Epidermal melanocyte (primary cell): ENCODE measurements at regions not wholly inside any gene's neighbourhood (a gene's known extent, or its start where the extent isn't known, plus 50 kb on each side); places are given as distances from the start of the nearest gene placed in this dataset.

Experiments used
- DNase-seq: peaks from one replicate; pipeline ENCODE4 v3.0.0; 2011; ENCODE audit warnings: low spot score; ENCODE audit not compliant: insufficient read length

DNA sequence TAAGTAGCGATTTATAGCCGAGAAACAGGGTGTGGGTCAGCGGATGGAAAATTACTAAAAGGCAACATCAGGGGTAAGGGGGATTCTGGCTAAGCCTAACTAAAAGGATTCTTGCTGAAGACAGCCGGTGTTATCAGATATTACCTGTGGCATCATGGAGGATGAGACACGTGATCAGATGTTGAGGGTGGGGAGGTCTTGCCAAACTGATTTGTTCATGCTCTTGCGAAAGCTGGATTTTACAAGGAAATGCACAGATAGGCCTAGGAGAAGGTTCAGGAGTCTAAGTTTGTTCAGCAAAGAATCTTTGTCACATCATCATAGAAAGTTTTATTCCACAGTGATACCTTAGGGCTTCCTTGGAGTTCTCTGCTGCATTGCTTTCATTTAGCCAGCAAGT lies 396.8 kb upstream of the TBL1XR1 start:
- no peak for DNase-seq

DNA sequence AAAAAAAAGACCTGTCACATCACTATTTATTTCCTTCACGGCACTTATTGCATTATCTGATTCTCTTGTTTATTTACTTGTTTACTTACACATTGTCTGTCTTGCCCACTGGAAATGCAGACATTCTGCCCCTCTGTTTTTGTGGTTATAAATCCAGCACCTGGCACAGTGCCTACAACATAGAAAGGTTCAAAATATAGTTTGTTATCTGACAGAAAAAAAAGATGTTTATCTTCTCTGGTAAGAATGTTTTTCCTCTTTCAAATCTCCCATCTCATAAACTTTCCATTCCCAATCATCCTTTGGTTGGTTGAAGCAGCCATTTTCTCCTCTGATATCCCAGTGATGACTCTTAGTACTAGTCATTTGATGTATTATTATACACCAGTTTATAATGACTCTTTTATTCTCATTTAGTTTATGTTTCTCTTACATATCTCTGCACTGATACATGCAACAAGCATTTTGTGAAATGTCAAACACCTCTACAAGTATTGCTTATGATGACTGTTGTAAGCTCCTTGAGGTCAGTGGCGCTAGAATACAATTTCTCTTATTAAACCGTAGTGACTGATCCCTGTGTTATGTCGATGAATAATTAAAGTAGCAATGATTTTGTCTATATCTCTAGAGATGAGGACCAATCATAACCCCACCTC lies 398.4 kb upstream of the TBL1XR1 start:
- no peak for DNase-seq

DNA sequence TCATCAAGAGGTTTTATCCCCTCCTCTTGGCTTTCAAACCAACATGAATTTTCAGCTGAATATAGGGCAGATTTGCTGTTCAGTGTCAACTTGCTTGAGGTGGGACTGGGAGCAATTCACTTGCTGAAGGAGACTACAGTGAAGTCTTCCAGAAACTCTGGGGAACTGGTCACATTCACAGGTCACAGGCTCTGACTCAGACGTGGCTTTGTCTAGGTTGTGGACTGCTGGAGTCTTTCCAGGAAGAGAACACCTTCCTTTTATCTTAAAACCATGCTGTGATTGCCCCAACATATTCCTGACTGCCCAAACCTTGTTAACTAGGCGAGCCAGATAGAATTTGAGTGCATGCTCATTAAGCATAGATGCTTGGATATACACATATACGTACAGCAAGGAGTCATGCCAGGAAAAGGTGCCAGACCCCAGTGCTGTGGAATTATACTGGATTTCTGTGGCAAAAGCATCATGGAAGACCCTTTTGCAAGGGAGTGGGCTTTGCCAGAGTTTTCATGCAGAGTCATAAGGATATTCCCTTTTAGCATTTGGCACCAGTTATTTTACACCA lies 399.1 kb upstream of the TBL1XR1 start:
- no peak for DNase-seq

DNA sequence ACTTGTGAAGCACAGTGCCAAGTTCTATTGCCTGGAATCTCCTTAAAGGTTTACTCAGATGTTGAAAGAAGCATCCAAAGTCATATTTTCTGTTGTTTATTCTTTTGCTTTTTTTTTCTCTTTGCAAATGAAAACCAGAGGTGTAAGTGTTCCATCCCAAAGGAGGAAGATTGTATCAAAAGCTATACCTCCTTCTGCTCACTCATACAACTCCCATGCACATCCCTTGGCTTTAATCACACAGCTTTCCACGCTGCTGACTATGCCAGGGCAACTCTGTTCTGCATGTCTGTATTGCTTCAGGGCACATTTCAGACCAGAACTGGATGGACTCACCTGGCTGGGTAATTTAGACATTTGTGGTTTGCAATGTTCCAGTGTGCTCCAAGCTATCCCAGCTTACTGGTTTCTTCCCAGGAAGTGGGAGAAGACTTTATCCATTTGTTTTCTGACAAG lies 399.6 kb upstream of the TBL1XR1 start:
- DNase-seq, result no peak

DNA sequence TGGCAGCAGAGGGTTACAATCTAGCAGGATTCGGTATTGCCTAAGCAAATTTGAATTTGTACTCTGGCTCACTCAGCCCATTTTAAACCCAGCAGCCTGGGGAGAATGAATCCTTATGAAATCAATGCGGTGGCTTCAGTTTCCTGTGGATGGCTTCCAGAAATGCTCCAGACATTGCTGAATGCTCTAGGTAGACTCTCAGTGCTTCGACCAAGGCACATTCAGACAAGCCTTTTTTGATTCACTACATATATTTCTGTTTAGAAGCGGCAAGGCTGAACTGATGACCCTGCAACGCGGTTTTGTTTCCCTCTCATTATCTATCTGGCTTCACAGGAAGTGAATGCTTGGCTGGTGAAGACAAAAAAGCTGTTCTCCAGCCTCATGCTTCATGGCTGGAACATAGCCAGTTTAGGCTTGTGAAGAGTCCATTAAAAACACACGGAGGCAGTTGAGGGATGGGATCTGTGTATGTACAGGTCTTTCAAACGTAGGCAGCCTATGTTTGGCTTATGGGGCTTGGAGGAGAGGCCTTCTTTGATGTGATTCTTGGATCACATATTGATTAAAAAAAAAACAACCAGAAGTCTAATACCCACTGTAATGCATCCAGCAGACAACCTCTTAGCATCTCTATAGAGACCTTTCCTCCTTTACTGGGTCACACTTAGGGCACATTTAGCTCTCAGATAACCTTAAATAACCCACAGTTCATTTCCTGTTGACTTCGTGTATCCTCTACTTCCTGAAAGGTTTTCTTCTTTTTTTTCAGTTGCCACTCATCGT lies 400.2 kb upstream of the TBL1XR1 start:
- DNase-seq, result peak; percentile 66

DNA sequence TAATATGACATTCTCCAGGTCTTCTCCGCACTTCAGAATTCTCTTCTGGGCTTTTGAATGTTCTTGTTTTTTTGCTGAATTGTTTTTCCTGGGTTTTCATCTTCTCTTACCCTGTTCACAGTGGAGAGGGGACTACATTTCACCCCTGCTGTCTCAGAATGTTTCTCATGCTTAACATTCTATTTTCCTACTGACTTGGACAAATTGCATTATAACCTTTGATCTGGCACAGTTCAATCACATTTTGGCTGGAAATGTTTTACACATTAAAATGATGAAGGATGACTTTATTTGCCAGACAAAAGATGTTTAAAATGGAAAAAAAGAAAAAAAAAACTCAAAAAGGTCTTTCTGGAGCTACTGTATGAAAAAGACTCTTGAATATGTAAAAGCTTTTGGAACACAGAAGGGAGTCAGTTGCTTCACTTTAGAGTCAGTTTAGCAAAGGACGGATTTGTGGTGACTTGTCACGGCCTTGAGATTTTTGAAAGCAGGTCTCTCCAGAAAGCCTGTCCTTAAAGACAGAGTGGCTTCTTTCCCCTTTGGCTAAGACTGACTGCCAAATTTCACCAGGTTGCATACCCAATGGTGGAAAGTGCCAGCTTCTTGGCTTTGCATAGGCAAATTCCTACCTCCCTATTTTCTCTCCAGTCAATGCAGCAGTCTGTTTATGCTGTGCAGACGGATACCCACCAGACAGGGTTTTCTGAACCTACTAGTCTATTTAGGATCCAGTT lies 401.0 kb upstream of the TBL1XR1 start:
- no peak for DNase-seq

DNA sequence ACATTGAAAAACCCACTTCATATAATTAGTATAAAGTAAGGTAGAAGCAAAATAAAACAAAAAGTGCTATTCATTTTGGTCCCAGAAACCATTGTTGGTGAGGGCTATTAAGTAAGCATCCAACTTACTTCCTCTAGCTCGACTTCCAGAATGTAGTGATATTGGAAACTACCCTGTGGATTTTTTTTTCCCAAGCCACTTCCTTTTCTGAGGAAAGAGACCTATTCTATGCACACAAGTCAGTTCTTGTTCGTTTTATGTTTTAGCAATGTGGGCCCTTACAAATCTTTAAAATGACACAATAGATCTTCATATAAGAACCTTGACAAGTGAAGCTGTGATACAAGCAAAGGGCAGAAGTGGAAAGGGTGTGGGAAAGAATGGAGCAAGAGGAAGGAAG lies 402.0 kb upstream of the TBL1XR1 start:
- no peak for DNase-seq

DNA sequence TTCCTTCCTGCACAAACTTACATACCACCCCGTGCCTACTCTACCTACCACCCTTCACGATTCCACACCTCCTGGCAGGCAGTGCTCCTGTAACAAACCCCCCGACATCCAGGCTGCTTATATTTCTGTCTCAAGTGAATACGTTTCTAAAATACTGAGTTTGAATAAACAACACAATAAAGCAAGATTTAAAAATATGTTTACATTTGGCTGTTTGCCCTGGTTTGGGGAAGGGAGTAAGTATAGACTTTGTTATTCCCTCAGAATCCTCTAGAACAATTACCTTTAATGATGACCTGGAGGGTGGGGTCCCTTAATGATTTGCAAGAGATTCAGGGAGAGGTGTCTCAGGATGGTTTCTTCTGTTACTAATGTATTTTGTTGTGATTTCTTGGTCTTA lies 402.6 kb upstream of the TBL1XR1 start:
- no peak for DNase-seq

DNA sequence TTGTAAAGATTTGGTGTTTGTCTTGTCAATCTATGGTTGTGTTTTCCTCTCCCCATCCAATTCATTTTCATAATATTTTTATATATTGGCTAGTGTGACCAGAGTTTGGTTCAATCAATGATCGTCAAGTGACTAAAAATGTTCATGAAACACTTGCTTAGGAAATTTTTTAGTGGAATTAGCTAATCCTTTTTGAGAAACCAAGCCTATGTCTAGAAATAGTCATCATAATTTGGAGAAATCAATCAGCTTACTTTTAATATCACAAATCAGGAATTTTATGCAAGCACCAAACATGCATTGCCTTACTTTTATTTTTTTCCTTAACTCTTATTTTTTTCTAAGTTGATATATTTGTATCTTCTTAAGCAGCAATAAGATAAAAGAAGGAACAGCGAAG lies 403.1 kb upstream of the TBL1XR1 start:
- DNase-seq, result no peak

DNA sequence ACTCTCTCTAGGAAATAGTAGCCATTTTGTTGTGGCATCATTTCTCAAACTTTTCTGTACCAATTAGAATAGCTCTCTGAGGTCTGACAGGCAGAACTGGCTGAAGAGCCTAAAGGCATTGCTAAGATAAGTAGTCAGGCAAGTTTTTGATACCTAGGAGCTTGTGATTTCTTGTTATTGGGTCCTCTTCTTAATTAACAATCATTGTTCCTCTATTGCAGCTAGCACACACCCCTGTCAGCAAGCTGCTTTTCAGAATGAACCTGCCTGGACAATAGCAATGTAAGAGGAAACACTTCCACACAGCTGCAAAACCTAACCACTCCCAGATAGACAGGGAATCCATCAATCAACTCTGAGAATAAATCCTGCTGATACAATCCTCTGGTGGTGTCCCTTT lies 403.9 kb upstream of the TBL1XR1 start:
- DNase-seq, result no peak

DNA sequence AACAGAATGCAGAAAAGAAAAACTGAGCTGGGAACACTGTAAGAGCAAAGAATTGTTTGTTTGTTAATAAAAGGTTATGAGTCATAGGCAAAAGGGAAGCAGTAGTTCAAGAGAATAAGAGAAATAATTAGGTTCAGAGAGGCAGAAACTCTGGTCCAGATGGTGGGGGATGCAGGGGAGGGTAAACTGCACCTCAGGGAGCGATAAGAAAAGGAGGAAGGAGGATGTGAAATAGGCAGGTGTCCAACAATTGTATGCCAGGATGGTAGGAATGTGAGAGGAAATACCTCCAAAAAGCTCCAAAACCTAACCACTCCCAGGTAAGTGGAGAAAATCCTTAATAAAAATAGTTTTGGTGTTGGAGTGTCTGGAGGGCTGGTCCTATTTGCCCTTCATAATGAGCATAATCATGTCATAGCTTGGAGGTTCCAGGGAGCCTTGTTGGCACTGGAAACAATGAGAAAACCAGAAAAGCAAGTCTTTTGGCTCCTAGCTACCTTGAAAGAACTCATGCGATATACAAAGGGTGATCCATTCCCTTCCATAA lies 405.4 kb upstream of the TBL1XR1 start:
- DNase-seq, result no peak

DNA sequence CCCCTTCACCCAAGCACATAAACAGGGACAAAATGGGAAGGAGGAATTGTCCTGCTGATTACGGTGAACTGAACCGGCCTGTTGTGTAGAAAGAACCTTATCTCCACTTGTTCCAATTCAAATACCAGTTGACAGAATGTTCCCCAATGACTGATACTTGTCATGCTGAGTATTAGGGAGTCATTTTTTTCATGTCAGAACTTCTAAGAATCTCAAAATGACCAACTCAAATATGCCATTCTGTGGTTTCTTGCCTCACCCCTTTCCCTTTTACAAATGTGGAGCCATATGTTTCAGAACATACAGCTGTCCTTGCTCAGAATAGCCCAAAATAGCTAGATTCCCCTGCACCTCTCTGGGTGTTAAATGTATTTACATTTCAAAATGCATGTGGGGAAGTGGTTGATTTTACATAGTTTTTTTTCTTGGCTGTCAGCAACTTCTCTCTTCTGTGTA lies 405.9 kb upstream of the TBL1XR1 start:
- DNase-seq, result no peak

DNA sequence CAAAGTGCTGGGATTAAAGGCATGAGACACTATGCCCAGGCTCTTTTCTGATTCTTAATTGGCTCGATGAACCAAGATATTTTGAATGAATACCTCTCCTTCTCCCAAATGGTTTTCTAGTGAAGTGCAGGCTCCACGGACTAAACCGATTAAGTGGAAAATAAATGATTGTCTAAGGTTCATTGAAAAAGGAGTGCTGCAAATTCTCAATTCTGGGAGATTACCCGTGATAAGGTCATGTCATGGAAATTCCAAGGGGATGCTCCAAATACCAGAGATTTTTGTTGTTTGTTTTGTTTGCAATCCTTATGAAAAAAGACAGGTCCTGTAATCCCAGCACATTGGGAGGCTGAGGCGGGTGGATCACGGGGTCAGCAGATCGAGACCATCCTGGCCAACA lies 406.9 kb upstream of the TBL1XR1 start:
- DNase-seq, result no peak

DNA sequence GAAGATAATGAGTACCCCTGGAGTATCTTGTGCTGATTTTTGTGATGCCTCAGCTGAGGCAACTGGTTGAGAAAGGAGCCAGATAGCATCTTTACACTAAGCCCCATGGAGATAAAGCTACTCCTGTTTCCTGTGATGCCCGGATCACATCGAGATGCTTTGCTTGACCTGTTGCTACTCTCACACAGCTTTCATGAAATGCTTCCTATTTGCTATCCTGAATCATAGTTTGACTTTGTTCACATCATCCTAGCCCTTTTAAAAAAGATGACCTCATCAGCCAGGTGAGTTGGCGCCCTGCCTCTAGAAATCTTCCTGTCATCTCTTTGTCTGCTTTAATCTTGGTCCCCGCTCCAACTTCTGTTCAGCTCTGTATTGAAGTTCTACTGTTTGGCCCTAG lies 409.6 kb upstream of the TBL1XR1 start:
- DNase-seq, result no peak

DNA sequence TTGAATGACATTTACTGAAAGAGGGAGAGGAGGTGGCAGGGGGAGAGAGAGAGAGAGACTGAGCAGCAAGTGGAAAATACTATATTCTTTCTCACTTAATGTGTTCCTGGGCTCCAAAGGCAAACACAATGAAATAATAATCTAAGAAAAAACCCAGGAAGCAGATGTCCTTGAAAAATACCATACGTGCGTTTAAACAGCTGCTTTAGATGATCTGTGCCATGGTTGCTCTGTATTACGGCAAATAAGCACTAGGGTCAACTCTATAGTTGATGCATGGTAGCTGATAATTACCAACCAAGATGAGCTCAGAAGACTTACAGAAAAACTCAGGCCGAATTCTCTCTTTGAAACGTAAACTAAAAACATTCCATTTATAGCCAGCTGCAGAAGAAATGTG lies 410.3 kb upstream of the TBL1XR1 start:
- no peak for DNase-seq

DNA sequence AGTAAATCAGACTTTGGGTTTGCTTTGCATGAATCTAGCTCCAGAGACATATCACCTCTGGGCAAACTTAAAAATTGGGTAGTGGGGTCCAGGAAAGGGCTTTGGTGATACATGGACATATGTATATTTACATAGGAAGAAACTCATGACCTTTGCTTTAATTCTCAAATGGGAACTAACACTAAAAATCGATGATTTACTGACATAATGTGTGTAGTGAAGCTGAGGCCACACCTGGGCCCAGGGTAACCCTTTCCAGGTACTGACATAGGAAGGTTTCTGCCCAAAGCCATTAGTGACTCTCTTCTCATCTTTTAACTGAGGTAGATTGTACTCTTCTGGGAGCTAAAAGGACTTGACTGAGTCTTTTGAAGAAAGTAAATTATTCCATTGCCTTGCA lies 411.2 kb upstream of the TBL1XR1 start:
- no peak for DNase-seq

DNA sequence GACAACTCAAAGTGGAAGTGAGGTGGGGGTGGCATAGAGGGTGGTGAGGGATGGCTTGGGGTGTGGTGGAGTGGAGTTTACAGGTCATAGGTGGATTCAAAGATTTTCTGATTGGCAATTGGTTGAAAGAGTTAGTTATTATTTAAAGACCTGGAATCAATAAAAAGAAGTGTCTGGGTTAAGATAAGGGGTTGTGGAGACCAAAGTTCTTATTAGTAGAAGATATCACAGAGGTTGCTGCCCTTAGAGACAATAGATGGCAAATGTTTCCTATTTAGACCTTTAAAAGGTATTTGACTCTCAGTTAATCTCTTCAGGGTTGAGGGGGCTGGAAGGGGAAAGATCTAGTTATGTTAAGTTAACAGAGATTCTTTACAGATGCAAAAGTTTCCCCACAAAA lies 412.3 kb upstream of the TBL1XR1 start:
- no peak for DNase-seq

DNA sequence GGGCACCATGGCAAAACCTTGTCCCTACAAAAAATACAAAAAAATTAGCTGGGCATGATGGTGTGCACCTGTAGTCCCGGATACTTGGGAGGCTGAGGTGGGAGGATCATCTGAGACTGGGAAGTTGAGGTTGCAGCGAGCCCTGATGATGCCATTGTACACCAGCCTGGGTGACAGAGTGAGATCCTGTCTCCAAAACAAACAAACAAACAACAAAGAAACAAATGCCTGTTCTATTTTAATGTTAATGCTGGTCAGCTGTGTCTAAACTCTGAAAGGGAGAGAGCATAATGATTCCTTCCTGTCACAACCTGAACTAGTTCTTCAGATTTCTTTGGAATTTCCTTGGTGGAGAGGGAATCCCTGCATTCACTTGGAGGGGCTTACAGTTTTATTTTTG lies 413.0 kb upstream of the TBL1XR1 start:
- DNase-seq, result no peak

DNA sequence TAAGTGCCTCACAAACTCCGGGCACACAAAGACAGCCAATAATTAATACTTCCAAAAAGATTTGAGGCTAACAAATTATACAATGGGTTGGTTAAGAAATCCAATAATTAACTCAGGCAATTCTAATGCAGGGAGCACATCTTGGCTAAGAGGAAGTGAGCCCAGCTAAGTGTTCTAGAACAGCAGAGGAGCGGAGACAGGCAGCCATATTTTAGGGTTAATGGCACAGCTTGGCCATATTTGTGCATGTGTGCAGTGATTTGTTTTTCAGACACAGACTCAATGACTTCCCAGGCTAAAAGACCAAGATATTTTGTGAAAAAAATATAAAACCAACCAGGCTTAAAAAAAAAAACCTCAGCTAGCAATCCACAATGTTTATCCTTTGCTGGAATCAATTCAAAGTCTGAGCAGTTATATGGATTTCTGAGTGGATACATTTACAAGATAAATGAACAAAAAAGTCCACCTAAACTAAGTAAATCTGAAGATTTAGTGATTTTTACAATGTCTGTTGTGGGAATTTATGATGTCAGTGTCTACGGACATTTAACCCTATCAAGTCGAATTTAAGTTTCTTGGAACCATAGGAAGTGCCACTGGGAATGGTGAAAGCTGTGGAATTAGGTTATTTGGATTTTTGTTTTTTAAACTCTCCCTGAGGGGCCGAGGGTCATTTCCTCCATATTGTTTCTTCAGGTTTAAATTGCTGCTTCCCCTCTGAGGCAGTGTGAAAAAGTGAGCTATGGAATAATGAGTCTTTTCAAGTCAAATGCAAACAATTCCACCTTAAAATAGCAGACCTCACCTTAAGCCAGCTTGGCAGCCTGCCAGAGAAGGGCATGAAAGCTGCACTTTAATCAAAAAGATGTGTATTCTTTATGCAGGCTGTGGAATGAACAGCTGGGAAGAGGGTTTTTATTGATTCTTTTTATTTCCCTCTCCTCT lies 413.7 kb upstream of the TBL1XR1 start:
- DNase-seq, result no peak

DNA sequence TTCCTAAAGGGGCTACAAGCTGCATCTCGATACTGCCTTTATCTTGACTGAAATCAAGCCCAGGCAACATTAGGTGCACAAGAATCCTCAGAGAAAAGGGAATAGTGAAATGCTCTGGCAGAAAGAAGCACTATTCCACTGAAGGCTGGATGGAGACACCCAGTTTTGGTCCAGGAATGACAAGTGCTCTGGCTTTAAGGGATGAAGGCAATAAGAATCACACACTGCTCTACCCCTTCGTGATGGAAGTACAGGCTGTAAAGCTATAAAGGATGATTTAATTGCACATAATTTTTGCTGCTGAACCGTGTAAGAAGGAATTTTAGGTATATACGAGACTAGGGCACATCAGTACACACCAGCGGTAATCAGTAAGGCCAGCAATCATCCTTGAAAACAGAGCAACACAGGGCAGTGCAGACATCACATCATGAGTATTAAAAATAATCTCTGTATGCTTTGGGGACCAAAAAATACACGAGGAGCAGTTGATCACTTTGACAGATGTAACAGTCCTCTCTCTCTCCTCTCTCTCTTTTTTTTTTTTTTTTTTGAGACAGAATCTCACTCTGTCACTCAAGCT lies 414.6 kb upstream of the TBL1XR1 start:
- DNase-seq, result no peak
